Astrocyte of the cerebellum (primary cell): ENCODE measurements at regions not wholly inside any gene's neighbourhood (a gene's known extent, or its start where the extent isn't known, plus 50 kb on each side); places are given as distances from the start of the nearest gene placed in this dataset.

Source experiments
- DNase-seq: peaks from one replicate; pipeline ENCODE4 v3.0.0-alpha.2; 2011; ENCODE audit warnings: low read depth
- H3K4me3 ChIP-seq: 2 replicates; pipeline ENCODE4 v1.5.1; 2011; ENCODE audit warnings: mild to moderate bottlenecking, low read depth, low read length, moderate library complexity
- in situ Hi-C: cut with HindIII; loops from 2 replicates; pipeline ENCODE4 v1.10.0; 2017; ENCODE audit warnings: low sequenced_read_pairs
- TF ChIP-seq, protein P1 (sequence below): IDR thresholded peaks from 2 replicates; pipeline ENCODE4 v1.5.1; 2012; ENCODE audit warnings: low read length, low read depth, moderate library complexity, mild to moderate bottlenecking; ENCODE audit errors: missing control alignments

DNA sequence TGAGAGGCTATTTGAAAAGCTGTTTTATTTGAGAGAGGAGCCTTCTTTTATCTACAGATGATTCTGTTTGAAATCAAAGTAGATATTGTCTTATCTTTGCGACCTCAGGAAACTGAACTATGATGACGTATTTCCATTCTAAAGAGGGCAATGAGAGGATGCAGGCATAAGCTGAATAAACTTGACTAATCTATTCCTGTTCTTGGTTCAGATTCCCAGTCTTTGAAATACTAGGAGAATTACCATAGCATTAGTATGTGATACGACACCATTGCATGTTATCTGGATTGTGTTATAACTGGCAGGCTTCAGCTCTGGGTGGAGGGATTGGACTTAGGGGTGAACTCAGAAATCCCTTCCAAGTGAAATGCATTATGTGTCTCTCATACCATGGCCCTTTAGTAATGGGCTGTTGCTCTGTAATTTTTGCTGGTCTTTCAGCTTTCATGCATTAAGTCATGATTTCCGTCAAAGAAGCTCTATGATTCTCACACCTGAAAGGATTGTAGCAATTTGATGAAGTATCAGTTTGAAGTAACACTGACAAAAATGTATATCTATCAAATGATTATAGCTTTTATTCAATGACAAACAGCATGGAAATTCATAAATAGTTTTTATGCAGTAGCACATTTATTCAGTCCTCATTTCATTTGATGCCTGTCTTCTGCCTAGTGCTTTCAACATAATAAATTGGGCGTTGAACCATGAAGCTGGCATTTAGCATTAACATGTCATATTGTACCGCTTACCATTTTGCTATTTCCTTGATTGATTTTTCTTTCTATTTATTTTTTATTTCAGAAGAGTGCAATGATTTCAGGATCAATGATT lies 138.4 kb upstream of the SPACA1 start:
- no peak overlapping the region for H3K4me3 ChIP-seq
- in situ Hi-C loops = no loop called here
- no peak for DNase-seq
- TF ChIP-seq, protein P1, sequence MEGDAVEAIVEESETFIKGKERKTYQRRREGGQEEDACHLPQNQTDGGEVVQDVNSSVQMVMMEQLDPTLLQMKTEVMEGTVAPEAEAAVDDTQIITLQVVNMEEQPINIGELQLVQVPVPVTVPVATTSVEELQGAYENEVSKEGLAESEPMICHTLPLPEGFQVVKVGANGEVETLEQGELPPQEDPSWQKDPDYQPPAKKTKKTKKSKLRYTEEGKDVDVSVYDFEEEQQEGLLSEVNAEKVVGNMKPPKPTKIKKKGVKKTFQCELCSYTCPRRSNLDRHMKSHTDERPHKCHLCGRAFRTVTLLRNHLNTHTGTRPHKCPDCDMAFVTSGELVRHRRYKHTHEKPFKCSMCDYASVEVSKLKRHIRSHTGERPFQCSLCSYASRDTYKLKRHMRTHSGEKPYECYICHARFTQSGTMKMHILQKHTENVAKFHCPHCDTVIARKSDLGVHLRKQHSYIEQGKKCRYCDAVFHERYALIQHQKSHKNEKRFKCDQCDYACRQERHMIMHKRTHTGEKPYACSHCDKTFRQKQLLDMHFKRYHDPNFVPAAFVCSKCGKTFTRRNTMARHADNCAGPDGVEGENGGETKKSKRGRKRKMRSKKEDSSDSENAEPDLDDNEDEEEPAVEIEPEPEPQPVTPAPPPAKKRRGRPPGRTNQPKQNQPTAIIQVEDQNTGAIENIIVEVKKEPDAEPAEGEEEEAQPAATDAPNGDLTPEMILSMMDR = no peak

DNA sequence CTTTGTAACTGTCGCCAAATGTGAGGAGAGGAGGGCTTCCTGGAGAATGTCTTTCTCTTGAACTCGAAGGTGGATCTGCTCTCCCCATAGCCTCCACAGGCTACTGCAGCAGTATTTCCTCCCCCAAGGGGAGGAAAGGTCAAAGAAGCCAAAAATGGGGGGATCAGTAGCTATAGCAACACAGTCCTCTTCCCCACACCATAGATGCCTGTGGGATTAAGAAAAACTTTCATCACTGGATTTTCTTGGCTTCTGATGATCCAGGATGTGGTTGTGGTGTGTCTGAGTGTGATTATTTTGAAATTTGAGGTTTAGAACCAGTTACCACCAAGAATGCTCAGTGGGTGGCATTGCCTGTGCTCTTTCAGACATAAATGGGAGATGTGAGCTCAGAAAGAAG lies 140.1 kb upstream of the SPACA1 start:
- no peak overlapping the region for H3K4me3 ChIP-seq
- in situ Hi-C loops = no loop called here
- TF ChIP-seq, protein P1 = no peak
- peak; percentile 92 for DNase-seq

DNA sequence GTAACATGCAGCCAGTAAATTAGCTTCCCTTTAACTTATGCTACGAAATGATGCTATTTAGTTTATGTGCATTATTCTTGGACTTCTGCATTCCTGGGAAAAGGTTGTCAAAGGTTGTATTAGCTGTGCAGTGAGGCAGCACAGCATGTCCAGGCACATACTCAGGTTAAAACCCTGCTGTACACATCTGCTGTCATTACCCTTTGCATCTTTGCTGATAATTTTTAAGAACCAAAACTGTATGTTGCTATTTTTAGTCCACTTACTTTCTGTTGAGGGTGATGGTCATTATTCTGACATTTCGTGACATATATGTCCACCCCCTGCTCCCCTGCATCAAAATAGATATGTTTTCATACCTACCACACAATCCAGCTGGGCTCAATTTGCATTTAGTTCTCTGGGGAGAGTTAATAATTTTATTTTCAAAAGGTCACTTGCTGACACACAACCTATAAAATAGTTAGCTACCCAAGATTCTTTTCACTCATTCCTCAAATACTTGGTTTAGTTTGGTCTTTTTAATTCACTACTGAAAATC lies 142.5 kb upstream of the SPACA1 start:
- TF ChIP-seq, protein P1 = no peak
- in situ Hi-C loops = no loop called here
- no peak for DNase-seq
- H3K4me3 ChIP-seq = no peak overlapping the region

DNA sequence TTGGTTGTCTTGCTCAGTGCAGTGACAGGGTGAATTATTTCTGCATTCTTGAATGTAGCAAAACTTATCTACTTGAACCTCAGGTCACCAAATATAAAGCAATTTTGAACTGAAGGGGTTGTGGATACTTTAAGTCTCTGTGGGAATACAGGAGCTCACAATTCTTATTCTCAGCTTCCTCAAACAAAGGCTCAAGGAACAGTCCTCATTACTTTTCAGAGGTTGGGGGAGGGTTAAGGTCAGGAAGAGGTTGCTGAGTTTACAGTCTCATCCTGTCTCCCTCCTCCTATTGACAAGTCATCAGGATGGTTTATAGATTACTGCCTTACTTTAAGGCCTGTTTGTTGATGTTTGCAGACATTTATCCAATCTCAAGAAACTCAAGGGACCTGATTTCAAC lies 143.6 kb upstream of the SPACA1 start:
- TF ChIP-seq, protein P1 = no peak
- DNase-seq = no peak
- no peak overlapping the region for H3K4me3 ChIP-seq
- in situ Hi-C loops = no loop called here

DNA sequence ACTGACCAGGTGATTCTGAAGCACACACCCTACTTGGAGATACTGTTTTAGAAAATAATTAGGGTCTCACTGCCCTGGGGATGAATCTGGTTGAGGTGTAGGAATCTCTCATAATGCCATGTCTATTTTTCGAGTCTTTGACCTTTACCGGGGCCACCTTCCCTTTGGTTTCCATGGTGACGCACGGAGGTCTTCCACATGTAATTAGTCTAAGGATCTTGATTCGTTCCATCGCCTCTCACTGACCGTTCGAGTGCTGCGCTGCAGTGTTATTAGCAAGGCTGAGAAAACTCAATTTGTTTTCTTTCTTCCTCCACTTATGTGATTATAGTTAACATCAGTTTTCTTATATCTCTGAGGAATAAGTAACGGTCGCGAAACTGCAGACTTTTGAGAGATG lies 144.3 kb upstream of the SPACA1 start:
- in situ Hi-C loops = no loop called here
- H3K4me3 ChIP-seq = no peak overlapping the region
- no peak for DNase-seq

DNA sequence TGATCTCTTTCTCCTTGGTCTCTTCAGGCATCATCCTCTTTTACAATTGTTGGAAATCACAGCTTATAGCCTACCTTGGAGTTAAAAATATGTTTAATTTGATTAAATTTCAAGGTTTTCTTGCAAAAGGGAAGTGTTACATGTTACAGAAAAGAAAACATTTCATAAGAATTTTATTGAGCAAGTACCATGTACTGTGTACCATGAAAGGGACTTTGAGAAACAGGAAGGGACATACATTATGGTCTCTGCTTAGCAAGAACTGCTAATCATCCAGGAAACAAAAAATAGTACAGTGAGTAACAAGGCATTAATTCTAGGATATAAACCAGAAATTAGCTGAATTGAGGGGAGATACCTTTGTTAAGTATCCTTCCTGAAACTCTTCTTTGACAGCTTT lies 145.3 kb upstream of the SPACA1 start:
- no peak for DNase-seq
- TF ChIP-seq, protein P1 = no peak
- in situ Hi-C loops = no loop called here
- no peak overlapping the region for H3K4me3 ChIP-seq

More for the DNA sequence above, 144.3 kb upstream of the SPACA1 start:
- TF ChIP-seq, protein P1 = no peak
